K562 (cell line): ENCODE measurements at regions not wholly inside any gene's neighbourhood (a gene's known extent, or its start where the extent isn't known, plus 50 kb on each side); places are given as distances from the start of the nearest gene placed in this dataset.

ENCODE experiments used
- ATAC-seq: fragments of 200-7000 bp; cut with Tn5 transposase; 3 replicates; pipeline ENCODE4 v1.9.1; 2020; ENCODE audit warnings: moderate library complexity
- BruUV-seq: library from RNA; stranded (reverse); fragments of 400-500 nt; replicated peaks from 2 replicates; lab custom pipeline; 2021; lab: Mats Ljungman, UMichigan
- CTCF ChIA-PET: fragments of 300-600 bp; formaldehyde crosslinking; extraction: SDS; loops from one replicate; lab custom pipeline; 2021; ENCODE audit warnings: low intra/inter-chr PET ratio; lab: Yijun Ruan, JAX
- POLR2A ChIA-PET: fragments of 300-600, 350-650 bp; sonication (Branson Sonifier 250); formaldehyde crosslinking; extraction: SDS; loops from one replicate; lab custom pipeline; 2021; ENCODE audit warnings: antibody characterized with exemption, inconsistent platforms; lab: Yijun Ruan, JAX
- DNase-seq, 4 experiments: peaks; one replicate each; pipeline versions ENCODE4 v3.0.0 to v3.0.0-alpha.2; 2011 to 2018; ENCODE audit warnings: low spot score in 3 of 4, mixed read lengths in 3 of 4; ENCODE audit errors: extremely low read depth in 1 of 4
- FAIRE-seq: peaks from 2 replicates; lab custom pipeline; 2011; peaks lifted over from hg19 to GRCh38; lab: Jason Lieb, UNC
- H2AFZ ChIP-seq: 2 replicates; pipeline ENCODE4 v1.6.0; 2011; ENCODE audit warnings: low read depth, low read length, control low read depth, inconsistent platforms
- H3K27ac ChIP-seq: fragments of 200-600 bp; 3 replicates; pipeline ENCODE4 v1.8.0; 2011; ENCODE audit warnings: low read depth, mild to moderate bottlenecking, control low read depth, inconsistent platforms, low read length, moderate library complexity, mixed read lengths; ENCODE audit errors: extremely low read depth
- H3K27me3 ChIP-seq, 2 experiments: fragments of 300-600 bp in 1 of 2; 2 replicates in 1 of 2; 3 replicates in 1 of 2; pipeline versions ENCODE4 v1.6.0 to v1.8.0; 2011; ENCODE audit warnings: inconsistent platforms in 2 of 2, low read length in 2 of 2, mild to moderate bottlenecking in 1 of 2, mixed read lengths in 1 of 2, moderate library complexity in 1 of 2; ENCODE audit not compliant: control insufficient read depth in 2 of 2, insufficient read depth in 2 of 2
- H3K36me3 ChIP-seq: fragments of 300-600 bp; 3 replicates; pipeline ENCODE4 v1.8.0; 2011; ENCODE audit warnings: mild to moderate bottlenecking, low read length, inconsistent platforms; ENCODE audit not compliant: control insufficient read depth, insufficient read depth
- H3K4me1 ChIP-seq, 2 experiments: fragments of 200-600 bp in 1 of 2; replicated peaks in 1 of 2; 2 replicates in 1 of 2; 3 replicates in 1 of 2; pipeline versions ENCODE4 v1.5.1 to v1.8.0; 2011; ENCODE audit warnings: inconsistent platforms in 2 of 2, low read length in 2 of 2, mild to moderate bottlenecking in 1 of 2, mixed read lengths in 1 of 2, moderate library complexity in 1 of 2; ENCODE audit not compliant: control insufficient read depth in 2 of 2, insufficient read depth in 2 of 2
- H3K4me2 ChIP-seq: 2 replicates; pipeline ENCODE4 v1.6.1; 2011; ENCODE audit warnings: low read length, control low read depth, inconsistent platforms, mixed read lengths; ENCODE audit not compliant: insufficient read depth
- H3K4me3 ChIP-seq: fragments of 200-600 bp; sonication (generic), shearing (Covaris generic); 2 replicates; pipeline ENCODE4 v1.5.1; 2016; ENCODE audit warnings: control low read depth, inconsistent platforms
- H3K79me2 ChIP-seq: fragments of 200-600 bp; 3 replicates; pipeline ENCODE4 v1.8.0; 2011; ENCODE audit warnings: low read length, inconsistent platforms; ENCODE audit not compliant: control insufficient read depth, insufficient read depth
- H3K9ac ChIP-seq, 2 experiments: 2 replicates each; pipeline versions ENCODE4 v1.6.0 to v1.6.1; 2011; ENCODE audit warnings: low read depth in 2 of 2, low read length in 2 of 2, control low read depth in 1 of 2, inconsistent platforms in 1 of 2, mild to moderate bottlenecking in 1 of 2, mixed read lengths in 1 of 2; ENCODE audit not compliant: insufficient read depth in 1 of 2
- H3K9me1 ChIP-seq: one replicate; pipeline ENCODE4 v1.6.0; 2011; ENCODE audit warnings: inconsistent platforms, mild to moderate bottlenecking, low read length, moderate library complexity; ENCODE audit not compliant: control insufficient read depth, insufficient read depth
- H3K9me3 ChIP-seq: replicated peaks from 2 replicates; pipeline ENCODE4 v1.5.1; 2011; ENCODE audit warnings: low read depth, low read length, inconsistent platforms; ENCODE audit not compliant: control insufficient read depth, insufficient read depth
- H4K20me1 ChIP-seq: replicated peaks from 2 replicates; pipeline ENCODE4 v1.6.1; 2011; ENCODE audit warnings: low read length, inconsistent platforms, mixed read lengths; ENCODE audit not compliant: control insufficient read depth, insufficient read depth
- C11orf30 ChIP-seq: fragments of 450-650 bp; IDR thresholded peaks from 2 replicates; pipeline ENCODE4 v1.6.1; 2016; ENCODE audit warnings: low read depth, mild to moderate bottlenecking
- MAFF ChIP-seq: IDR thresholded peaks from 2 replicates; pipeline ENCODE4 v1.6.1; 2012; ENCODE audit warnings: low read length, improper control_type of control experiment
- MAFG ChIP-seq: fragments of 450-650 bp; conservative IDR thresholded peaks from 2 replicates; pipeline ENCODE4 v1.6.1; 2016; ENCODE audit warnings: missing genetic modification characterization, missing compliant biosample characterization
- MAFK ChIP-seq: IDR thresholded peaks from 2 replicates; pipeline ENCODE4 v1.6.1; 2011; ENCODE audit warnings: low read length, improper control_type of control experiment
- NCOA6 ChIP-seq: fragments of 450-650 bp; IDR thresholded peaks from 2 replicates; pipeline ENCODE4 v1.6.1; 2017; ENCODE audit warnings: mild to moderate bottlenecking
- NFE2L1 ChIP-seq: fragments of 450-650 bp; IDR thresholded peaks from 2 replicates; pipeline ENCODE4 v1.6.1; 2016; ENCODE audit warnings: missing genetic modification characterization, low read depth, mild to moderate bottlenecking, missing compliant biosample characterization, moderate library complexity, borderline replicate concordance
- POU5F1 ChIP-seq: fragments of 150-350 bp; IDR thresholded peaks from 2 replicates; pipeline ENCODE4 v1.6.1; 2014; ENCODE audit warnings: borderline replicate concordance, low read length, low read depth, mild to moderate bottlenecking; ENCODE audit not compliant: partially characterized antibody
- ZNF316 ChIP-seq: fragments of 450-650 bp; IDR thresholded peaks from 2 replicates; pipeline ENCODE4 v1.6.1; 2016
- ZNF449 ChIP-seq: fragments of 250-450 bp; sonication (Bioruptor Pico); IDR thresholded peaks from 2 replicates; pipeline ENCODE4 v1.8.0; 2022; ENCODE audit warnings: moderate library complexity, mild to moderate bottlenecking, inconsistent platforms
- WGBS: fragments of 100-300 bp; shearing (Covaris generic); methylation state at CpG from one replicate; pipeline ENCODE4 v1.1.6; 2016; ENCODE audit warnings: low coverage, mixed read lengths; ENCODE audit not compliant: insufficient coverage; ENCODE audit errors: missing lambda C conversion rate; 5-methylcytosine and 5-hydroxymethylcytosine counted together
- in situ Hi-C: fragments of 300-500 bp; cut with MboI; formaldehyde crosslinking; loops from 4 replicates; pipeline ENCODE4 v1.15.0; 2018; ENCODE audit warnings: inconsistent platforms, mixed read lengths
- intact Hi-C: fragments of 100-400 bp; cut with micrococcal nuclease; formaldehyde crosslinking; loops from 2 replicates; pipeline ENCODE4 v1.14.2; 2022

GRCh38 chr2:66366619-66367018 is 68.3 kb upstream of the MEIS1 start:
- Histone ChIP-seq H3K27ac (no peak overlapping the region), H2AFZ (no peak overlapping the region), H3K4me3 (no peak overlapping the region), H3K79me2 (no peaks in the 10 kb centered on the region), H3K4me1 (no peaks in the 10 kb centered on the region), H3K36me3 (no peaks in the 10 kb centered on the region), H3K9me1 (no peaks in the 10 kb centered on the region), H3K9ac (no peak overlapping the region), H3K4me2 (no peak overlapping the region), H4K20me1 (no peaks in the 10 kb centered on the region), H3K9me3 (no peaks in the 10 kb centered on the region), H3K27me3 (no peaks in the 10 kb centered on the region)
- FAIRE-seq, result no peak
- WGBS, result 0% methylated on average over 2 of the region's 2 CpGs
- no peak for ATAC-seq
- TF ChIP-seq C11orf30 (peak; percentile 59; the same call in 1 of the 2 replicates), NFE2L1 (tag) (0 out of 2 replicates have a peak, but pooled peaks have one; percentile 19), MAFG (tag) (peak; percentile 65), MAFK (peak; percentile 48; the same call in 1 of the 2 replicates), ZNF449 (no peak), MAFF (peak; percentile 53), POU5F1 (no peak), ZNF316 (peak; percentile 77), NCOA6 (no peak)
- CTCF ChIA-PET, result no interaction called here
- no TSS peak for BruUV-seq
- intact Hi-C loops (no loop called here), in situ Hi-C loops (no loop called here)
- no peak for DNase-seq
- POLR2A ChIA-PET, result interaction anchor here (0.6 kb wide), 3 partner anchors 174 to 1374 kb away, joined by 3 to 4 read pairs (median 4); no protein-coding TSS in a partner anchor
